ENCODE measurements at regions not wholly inside any gene's neighbourhood (a gene's known extent, or its start where the extent isn't known, plus 50 kb on each side); places are given as distances from the start of the nearest gene placed in this dataset.

DNA sequence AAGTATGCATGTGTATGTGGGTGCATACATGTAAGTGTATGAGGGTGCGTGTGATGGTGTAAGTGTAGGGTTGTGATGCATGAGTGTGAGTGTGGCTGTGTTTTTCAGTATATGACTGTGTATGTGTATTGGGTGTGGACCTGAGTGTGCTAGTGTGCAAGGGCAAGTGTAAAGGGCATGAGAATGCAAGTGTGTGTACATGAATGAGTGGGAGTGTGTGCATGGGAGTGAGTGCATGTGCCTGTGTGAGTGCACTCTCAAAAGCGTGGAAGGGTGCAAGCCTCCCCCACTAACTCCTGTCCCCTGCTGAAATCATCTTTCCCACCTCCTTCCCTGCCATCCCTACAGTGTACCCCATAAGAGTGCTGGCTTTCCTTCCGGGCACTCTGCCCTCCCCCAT, 225.1 kb upstream of the PRKX start:
- TF ChIP-seq, protein P1, sequence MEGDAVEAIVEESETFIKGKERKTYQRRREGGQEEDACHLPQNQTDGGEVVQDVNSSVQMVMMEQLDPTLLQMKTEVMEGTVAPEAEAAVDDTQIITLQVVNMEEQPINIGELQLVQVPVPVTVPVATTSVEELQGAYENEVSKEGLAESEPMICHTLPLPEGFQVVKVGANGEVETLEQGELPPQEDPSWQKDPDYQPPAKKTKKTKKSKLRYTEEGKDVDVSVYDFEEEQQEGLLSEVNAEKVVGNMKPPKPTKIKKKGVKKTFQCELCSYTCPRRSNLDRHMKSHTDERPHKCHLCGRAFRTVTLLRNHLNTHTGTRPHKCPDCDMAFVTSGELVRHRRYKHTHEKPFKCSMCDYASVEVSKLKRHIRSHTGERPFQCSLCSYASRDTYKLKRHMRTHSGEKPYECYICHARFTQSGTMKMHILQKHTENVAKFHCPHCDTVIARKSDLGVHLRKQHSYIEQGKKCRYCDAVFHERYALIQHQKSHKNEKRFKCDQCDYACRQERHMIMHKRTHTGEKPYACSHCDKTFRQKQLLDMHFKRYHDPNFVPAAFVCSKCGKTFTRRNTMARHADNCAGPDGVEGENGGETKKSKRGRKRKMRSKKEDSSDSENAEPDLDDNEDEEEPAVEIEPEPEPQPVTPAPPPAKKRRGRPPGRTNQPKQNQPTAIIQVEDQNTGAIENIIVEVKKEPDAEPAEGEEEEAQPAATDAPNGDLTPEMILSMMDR (IDR thresholded peaks at IDR 0.05; ENCODE audit: poor library complexity, severe bottlenecking) = no peak
- TF ChIP-seq RAD21 (conservative IDR thresholded peaks at IDR 0.05) = no peak

Measured in neural cell (in vitro differentiated cells).